ENCODE measurements at regions not wholly inside any gene's neighbourhood (a gene's known extent, or its start where the extent isn't known, plus 50 kb on each side); places are given as distances from the start of the nearest gene placed in this dataset.

DNA sequence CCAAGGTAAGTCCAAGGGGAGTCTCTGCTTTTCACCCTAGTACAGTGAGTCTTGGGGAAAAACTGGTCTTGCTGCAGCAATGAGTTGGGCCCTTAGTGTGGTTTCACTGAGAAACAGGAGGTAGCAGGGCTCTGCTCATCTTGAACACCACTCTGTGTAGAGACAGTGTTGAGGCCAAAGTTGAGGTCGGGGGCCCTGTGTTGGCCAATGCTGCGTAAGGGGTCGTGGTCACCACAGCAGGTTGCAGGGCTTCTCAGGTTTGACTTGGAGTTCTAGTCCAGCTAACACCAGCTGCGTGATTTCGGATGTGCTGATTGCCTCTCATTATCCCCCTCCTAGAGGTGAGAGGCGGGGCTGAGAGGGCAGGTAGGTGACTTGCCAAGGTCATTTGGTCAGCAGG is 807.5 kb downstream of the VRK1 start:
- no peak for DNase-seq (ENCODE audit: low read depth in 2 of 3, low spot score in 2 of 3)

DNA sequence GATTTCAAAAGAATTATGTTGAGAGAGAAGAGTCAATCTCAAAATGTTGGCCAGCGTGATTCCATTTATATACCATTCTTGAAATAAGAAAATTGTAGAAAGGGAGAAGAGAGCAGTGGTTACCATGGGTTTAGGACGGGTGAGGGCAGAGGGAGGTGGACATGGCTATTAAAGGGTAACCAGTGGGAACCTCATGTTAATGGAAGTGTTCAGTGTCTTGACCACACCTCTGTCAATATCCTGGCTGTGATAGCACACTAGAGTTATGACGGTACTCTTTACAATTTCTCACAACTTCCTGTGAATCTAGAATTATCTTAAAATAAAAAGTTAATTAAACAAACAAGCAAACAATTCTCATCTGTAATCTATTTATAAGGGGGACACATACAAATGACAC is 821.2 kb downstream of the VRK1 start:
- DNase-seq (ENCODE audit: low read depth in 2 of 3, low spot score in 2 of 3), result no peak

DNA sequence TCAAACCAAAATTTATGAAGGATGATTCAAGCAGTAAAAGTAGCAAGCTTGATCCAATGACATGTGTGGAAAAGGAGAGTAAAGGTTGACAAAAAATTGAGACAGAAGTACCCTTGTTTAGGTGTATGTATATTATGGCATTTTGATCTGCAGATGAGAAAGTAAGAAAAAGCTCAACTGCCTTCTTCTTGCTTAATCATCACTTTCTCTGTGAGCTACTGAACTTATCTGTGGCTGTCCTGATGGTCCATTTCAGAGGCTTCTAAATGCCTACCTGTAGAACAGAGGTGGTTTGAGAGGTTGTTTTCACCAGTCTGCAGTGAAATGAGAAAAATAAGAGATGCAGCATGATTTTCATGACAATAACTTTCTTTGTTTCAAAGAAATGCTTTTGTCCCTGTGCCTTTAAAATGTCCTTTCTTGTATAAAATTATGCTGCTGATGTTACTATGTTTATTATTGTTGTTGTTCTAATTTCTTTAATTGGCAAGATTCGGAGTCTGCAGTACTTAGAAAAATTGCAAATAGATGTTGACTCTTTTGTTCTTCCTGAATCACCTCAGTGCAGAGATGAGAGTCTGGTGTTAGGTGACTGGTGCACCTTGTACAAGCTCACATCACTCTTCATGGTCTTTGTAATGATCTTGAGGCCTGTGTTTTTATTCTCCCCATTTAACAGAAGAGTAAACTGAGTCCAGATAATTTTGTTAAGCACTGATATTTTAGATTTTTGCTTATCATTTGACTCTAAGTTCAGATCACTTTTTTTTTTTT is 821.9 kb downstream of the VRK1 start:
- DNase-seq (ENCODE audit: low read depth in 2 of 3, low spot score in 2 of 3), result no peak

DNA sequence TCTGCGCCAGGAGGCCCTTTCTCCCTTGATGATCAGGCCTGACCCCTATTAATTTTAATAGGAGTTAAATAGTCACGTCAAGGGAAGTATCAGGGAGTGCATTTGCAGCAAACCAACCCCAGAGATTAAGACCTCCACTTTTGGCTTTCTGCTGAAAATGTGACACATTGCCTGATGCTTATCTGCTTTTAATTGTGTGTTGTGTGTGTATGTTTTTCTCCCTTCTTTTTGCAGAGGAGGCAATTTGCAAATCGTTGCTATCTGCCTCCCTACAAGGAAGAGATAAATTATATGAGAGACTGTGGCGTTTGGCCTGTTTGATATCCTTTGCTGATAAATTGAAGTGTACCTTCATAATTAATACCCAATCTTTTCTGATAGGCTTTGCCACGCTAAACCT is 822.9 kb downstream of the VRK1 start:
- DNase-seq (ENCODE audit: low read depth in 2 of 3, low spot score in 2 of 3), result no peak

DNA sequence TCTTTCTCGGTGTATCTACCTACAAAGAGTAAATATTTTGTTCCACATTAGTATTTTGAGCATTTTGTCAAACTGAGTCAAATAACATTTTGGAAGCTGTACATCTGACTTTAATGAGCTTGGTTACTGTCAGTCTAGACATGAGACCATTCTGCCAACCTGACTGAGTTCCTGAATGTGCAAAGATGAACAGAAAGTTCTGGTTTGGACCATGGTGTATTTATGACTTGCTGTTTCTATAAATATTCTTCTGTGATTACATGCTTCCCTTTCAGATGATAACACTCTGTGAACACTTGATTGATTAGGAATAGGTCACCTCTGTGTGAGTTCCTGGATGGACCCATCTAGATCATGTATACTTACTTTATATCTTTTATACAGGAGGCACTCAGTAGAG is 827.8 kb downstream of the VRK1 start:
- no peak for DNase-seq (ENCODE audit: low read depth in 2 of 3, low spot score in 2 of 3)

DNA sequence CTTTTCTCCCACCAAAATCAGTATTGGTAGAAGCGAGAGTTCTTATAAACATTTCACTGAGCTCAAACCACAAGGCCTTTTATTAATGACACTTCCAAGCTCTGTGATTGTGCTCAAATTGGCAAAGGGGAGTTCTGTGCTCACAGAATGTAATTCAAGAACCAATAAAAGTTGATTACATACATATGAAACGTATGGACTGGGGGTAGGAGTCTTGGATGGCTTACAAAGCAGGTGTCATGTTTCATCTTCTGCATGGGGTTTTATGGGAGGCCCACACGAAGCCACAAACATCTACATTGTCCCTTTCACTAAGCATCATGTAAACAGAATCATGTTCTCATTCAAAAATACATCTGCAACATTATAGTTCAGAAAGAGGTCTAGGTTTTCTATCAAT is 828.3 kb downstream of the VRK1 start:
- DNase-seq (ENCODE audit: low read depth in 2 of 3, low spot score in 2 of 3), result no peak

DNA sequence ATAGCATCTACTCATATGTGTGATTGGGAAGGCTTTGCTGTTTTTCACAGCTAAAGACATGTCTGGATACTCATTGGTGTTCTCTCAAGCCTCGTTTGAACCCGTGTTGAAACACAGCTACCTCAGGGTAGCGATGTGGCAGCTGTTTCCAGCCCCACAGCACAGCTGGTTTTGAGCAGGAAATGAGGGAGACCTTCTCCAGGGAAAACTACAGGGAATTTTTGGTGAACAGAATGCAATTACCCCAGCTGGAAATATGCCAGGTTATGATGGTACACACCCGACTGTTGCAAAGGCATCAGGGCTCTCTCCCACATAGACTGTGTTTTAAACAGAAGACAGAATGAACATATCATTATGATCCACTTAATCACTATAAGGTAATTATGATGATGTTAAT is 828.9 kb downstream of the VRK1 start:
- DNase-seq (ENCODE audit: low read depth in 2 of 3, low spot score in 2 of 3), result no peak

DNA sequence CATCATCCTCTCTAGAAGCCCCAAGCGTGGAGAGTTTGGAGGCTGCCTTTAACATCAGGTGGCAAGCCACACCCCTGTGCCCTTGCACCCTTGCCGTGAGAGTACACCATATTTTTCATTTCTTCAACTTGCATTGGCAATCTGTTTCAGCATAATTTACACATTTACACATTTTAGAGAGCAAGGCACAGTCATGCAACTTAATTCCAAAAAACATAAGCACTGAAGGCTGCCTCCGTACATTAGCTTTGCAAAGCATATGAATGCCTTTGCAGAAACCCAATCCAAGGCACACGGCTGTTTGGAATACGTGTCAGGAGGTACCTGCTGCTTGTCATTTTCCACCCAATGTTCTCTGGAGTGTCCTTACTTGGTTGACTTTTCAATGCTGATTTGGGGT is 833.1 kb downstream of the VRK1 start:
- no peak for DNase-seq (ENCODE audit: low read depth in 2 of 3, low spot score in 2 of 3)

DNA sequence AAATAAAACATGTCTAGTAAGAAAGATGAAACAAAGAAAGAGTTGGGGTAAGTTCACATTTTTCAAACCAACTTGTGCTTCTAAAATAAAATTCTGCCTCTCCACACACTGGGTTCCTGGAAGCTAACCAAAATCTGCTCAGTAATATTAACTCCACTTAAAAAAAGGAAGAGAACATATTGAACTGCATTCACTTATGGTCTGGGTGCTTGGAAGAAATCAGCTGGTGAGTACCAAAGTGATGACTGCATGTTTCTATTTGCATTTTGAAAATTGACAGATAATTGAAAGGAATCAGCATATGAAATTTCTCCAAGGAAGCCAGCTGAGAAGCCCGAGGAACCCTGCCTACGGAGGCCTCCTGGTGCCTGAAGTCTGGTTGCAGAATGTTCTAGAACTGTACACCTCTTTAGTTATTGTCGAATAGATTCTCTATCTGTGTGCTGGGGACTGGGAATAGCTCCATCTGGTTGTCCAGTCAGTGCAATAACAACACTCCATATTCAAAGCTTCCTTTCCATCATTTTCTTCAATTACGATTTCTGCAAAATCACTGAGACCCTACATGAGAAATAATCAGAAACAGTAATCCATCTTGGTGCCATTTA is 836.1 kb downstream of the VRK1 start:
- no peak for DNase-seq (ENCODE audit: low read depth in 2 of 3, low spot score in 2 of 3)

DNA sequence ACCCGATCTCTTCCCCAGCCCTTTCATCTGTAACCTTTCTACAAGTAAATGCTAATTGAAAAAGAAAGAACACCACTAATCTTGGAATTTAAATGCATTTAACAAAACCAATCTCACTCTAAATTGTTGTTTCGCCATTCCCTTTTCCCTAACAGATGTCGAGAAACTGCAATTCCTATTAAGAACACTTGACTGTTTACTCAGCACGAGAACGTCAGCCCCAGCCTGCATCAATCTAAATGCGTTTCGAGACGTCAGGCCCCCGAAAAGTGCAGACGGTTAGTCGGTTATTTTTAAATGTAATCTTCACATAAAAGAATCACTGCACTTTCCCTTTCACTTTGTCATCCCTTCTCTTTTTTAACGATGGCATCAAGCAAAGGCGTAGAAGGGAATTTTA is 837.6 kb downstream of the VRK1 start:
- DNase-seq (ENCODE audit: low read depth in 2 of 3, low spot score in 2 of 3), result peak in 2 of 3 donors; percentile 18 to 63

DNA sequence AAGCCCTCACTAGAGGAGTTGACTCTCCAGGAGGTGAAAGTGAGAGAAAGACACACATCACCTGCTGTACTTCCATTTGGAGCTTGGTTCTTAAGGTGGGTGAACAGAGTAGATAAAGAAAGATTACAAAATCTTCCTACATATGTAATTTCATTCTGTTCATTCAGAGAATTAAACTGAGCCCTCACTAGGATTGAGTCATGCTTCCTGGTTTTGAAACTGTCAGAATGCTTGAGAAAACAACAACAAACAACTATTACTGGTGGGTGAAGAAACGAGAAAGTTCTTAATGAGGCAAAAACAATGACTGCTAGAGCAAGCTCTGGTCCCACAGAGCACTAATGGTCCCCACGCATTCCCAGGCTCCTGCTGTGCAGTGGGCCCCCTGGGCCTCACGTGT is 841.7 kb downstream of the VRK1 start:
- no peak for DNase-seq (ENCODE audit: low read depth in 2 of 3, low spot score in 2 of 3)

DNA sequence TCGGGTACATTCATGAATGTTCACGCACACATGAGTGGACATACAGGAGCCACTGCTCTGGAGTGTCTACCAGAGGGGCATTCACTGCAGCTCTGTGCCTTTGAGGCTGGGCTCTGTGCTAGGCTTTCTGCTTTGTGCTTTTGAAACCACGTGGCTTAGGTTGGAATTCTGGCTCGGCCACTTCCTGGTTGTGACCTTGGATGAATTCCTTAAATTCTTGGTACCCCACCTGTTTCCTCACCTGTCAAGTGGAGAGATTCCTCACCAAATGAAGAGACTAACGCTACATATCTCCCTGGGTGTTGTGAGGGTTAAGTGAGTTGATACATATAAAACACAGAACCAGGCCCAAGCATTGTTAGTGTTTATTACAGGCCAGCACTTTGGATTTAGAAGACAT is 842.8 kb downstream of the VRK1 start:
- no peak for DNase-seq (ENCODE audit: low read depth in 2 of 3, low spot score in 2 of 3)

DNA sequence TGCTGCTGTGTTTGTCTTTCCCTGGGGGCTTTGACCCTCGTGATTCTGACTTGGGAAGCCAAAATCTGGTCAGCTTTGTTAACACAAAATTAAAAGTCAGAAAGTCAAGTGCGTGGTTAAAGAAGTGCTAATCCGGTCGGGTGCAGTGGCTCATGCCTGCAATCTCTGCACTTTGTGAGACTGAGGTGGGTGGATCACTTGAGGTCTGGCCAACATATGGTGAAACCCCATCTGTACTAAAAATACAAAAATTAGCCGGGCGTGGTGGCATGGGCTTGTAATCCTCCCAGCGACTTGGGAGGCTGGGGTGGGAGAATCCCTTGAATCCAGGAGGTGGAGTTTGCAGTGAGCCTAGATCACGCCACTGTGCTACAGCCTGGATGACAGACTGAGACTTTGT is 844.6 kb downstream of the VRK1 start:
- DNase-seq (ENCODE audit: low read depth in 2 of 3, low spot score in 2 of 3), result no peak

DNA sequence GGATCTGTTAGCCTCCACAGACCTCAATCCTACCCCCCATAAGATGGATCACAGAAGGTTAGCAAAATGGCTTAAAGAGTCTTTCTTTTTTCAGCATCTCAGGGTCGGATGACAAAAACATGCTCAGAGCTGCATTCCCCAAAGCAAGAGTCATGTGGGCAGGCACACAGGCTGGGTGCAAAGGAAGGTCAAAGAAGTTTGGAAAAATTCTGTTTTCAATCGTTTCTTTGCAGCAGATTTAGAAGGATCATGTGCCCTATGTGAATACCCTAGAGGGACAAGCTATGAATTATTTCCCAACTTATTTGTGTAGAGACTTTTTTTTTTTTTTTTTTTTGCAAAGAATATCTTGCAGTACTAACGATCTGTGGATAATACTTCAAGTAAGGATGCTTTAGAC is 845.4 kb downstream of the VRK1 start:
- DNase-seq (ENCODE audit: low read depth in 2 of 3, low spot score in 2 of 3), result no peak

DNA sequence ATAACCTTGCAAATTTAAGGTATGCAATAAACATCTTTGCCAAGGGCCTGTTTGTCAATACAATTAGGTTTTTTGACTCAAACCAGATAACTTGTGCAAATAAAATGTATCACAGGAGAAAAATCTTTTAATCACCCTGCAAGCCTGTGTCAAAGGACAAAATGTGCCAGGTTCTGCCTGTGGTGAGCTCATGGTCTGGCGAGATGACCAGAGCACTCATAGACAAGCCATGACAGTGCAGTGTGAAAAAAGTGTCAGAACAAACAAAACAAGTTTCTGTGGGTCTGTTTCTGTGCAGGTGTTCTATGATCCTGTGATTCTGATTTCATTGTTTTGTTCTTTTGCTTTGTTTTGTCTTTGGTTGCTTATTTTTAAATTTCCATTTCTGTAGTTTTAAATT is 847.2 kb downstream of the VRK1 start:
- no peak for DNase-seq (ENCODE audit: low read depth in 2 of 3, low spot score in 2 of 3)

DNA sequence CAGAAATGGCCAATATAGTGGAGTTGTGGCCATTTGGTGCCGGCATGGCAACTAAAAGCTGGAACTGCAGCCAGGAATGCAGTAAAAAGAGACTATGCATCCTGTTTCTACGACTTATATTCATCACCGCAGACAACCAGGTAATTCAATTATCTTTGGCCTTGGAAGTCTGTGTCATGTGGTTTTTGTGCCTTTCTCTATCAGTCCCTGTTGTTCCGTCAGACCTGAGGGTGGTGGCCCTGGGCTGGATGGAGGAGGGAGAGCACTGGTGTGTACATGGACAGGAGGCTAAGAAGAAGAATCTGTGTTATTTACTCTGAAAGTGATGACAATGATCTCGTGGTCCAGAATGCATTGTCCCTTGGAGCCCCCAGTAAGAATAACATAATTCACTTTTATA is 852.6 kb downstream of the VRK1 start:
- no peak for DNase-seq (ENCODE audit: low read depth in 2 of 3, low spot score in 2 of 3)

DNA sequence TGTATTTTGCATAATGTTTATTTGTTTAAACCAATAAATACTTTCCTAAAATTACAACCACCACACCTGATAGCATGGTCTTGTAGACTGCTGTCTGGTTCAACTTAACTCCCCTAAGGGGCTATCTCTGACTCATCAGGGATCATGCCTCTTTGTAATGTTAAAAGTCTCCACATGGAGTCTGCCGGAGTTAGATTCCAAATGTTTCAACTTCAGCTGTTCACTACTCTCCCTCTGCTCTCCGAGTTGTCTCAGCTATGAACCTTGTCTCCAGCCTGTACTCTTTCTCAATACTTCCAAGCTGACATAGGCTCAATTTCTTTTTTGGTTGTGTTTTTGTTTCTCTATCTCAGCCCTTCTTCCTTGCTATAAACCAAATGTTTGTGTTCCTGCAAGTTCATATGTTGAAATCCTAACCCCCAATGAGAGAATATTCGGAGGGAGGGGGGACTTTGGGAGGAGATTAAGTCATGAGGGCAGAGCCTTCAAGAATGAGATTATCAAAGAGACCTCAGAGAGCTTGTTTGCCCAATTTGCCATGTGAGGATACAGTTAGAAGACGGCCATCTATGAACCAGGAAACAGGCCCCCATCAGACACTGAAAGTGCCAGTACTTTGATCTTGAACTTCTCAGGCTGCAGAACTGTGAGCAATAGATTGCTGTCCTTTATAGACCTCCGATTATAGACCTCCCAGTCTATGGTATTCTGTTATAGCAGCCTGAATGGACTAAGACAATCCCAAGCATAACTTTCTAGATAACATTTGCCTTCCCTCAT is 858.2 kb downstream of the VRK1 start:
- DNase-seq (ENCODE audit: low read depth in 2 of 3, low spot score in 2 of 3), result no peak

DNA sequence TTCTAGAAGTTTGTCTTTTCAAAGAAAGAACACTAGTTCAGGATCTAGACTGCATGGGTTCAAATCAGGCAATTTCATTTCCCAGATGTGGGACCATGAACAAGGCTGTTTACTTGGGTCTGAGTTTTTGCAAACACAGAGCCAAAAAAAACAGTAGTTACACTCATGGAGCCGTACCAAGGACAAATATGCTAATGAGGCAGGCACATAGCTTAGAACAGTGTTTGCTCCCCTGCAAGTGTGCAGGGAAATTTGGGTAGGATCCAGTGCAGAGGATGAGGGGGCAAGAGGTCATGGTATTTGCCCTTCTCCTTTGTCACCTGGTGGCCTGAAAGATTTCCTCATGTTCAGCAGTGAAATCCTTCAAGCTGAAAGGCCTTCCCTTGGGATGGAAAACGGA is 860.4 kb downstream of the VRK1 start:
- no peak for DNase-seq (ENCODE audit: low read depth in 2 of 3, low spot score in 2 of 3)

DNA sequence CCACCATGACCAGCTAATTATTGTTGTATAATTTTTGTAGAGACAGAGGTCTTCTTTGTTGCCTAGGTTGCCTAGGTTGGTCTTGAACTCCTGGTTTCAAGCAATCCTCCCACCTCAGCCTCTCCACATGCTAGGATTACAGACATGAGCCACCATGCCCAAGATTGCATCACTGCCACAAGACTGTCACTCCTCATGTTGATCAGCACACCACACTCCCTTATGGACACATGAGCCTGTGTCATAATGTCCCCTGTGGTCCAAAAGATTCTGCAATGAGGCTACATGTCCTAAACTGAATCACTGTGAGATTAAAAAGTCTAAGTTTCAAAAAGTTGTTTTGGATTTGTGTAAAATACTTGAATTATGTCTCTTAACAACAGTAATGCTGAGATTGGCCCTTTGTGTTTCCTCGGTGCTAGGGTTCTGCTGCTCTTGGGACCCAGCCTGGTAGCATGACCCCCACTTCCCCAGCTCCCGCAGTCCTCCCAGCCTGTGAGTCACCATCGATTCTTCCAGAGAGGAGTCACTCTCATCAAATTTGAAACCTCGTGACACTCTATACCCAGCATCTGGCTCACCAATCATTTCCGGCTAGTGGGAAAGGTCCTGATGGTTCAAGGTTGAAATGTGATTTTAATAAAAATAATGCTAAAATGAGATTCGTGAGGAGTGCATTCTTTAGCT is 890.9 kb downstream of the VRK1 start:
- DNase-seq (ENCODE audit: low read depth in 2 of 3, low spot score in 2 of 3), result no peak

DNA sequence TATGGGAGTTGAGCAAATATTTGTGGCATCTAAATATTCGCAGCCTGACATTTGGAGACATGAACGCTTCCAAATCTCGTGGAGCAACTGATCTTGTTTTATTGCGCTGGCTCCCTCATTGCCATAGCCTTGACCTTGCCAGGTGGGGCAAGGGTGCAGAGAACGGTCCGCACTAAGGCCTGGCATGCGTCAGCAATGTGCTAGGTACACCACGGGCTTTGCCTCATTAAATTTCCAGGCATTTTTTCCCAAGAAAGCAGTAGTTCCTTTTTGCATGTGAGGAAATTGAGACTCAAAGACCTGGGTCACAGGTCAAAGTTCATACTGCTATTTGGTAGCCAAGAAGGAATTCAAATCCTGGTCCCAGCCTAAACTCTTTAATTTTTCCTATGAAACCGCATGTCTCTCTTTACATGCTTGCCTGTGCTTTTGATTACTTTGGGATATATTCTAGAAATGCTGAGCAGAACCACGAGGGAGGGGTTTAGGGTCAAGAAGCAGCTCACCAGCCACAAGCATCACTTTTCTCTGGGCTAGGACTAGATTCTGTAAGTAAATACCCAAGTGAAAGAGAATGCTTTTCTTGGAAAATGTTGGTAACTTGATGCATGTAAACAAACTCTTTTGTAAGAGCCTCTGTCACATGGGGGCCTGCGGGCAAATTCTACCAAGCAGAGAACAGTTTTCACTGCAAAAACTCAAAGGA is 891.6 kb downstream of the VRK1 start:
- no peak for DNase-seq (ENCODE audit: low read depth in 2 of 3, low spot score in 2 of 3)

DNA sequence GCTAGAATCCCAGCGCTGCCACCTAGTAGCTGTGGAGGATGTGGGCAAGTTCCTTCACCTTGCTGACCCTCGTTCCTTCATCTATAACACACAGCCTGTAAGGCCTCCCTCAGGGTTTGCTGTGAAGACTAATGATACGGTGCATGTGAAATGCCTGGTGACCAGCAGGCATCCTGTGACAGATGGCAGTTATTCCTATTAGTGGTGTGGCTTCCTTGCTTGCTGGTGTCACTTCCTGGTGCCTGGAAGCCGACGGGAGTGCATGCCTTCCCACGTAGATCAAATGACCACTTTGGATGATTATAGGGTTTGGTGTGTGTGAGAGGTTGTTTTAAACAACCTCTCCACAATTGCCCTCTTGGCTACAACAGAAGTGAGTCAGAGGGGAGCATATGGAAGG is 894.9 kb downstream of the VRK1 start:
- DNase-seq (ENCODE audit: low read depth in 2 of 3, low spot score in 2 of 3), result no peak

Measured in hematopoietic multipotent progenitor cell (in vitro differentiated cells).